Left ventricle myocardium inferior (tissue), 1 donor: ENCODE measurements at regions not wholly inside any gene's neighbourhood (a gene's known extent, or its start where the extent isn't known, plus 50 kb on each side); places are given as distances from the start of the nearest gene placed in this dataset.

ENCODE experiments used
- DNase-seq: peaks from one replicate; pipeline ENCODE4 v3.0.0-alpha.2; 2020
- H3K27ac ChIP-seq: fragments of 200-600 bp; replicated peaks from 2 replicates; pipeline ENCODE4 v1.8.0; 2021
- H3K27me3 ChIP-seq: fragments of 200-600 bp; 2 replicates; pipeline ENCODE4 v1.8.0; 2021; ENCODE audit warnings: low read depth
- H3K36me3 ChIP-seq: fragments of 200-600 bp; 2 replicates; pipeline ENCODE4 v1.8.0; 2021
- H3K4me1 ChIP-seq: fragments of 200-600 bp; 2 replicates; pipeline ENCODE4 v1.8.0; 2021
- H3K4me3 ChIP-seq: fragments of 200-600 bp; 2 replicates; pipeline ENCODE4 v1.8.0; 2021; ENCODE audit warnings: mild to moderate bottlenecking, moderate library complexity
- H3K9me3 ChIP-seq: fragments of 200-600 bp; replicated peaks from 2 replicates; pipeline ENCODE4 v1.8.0; 2021
- intact Hi-C: fragments of 100-400 bp; cut with micrococcal nuclease; formaldehyde crosslinking; loops from one replicate; pipeline ENCODE4 v1.11.0; 2022
- TF ChIP-seq, protein P1 (sequence below): fragments of 200-600 bp; IDR thresholded peaks from 2 replicates; pipeline ENCODE4 v1.8.0; 2021; ENCODE audit warnings: antibody characterized with exemption, mild to moderate bottlenecking, borderline replicate concordance
- donor health status: DM: no; HTN: yes; CAD: no; lungs with severe emphysema.

DNA sequence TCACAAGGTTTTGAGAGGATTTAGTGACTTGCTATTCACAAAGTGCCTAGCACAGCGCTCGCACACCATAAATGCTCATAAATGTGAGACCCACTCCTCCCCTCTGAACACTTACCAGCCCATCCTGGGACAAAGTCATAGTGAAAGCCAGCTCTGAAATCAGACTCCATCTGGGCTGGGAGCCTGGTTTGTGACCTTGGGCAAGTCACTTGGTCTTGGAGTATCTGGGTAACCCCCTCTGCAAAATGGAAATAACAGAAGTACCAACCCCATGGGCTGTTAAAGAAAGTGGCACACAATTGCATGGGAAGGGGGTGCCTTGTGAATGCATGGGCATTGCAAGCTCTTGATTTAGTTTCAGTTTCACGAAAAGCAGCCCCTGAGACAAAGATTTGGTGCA is 104.7 kb upstream of the CDH5 start:
- TF ChIP-seq, protein P1, sequence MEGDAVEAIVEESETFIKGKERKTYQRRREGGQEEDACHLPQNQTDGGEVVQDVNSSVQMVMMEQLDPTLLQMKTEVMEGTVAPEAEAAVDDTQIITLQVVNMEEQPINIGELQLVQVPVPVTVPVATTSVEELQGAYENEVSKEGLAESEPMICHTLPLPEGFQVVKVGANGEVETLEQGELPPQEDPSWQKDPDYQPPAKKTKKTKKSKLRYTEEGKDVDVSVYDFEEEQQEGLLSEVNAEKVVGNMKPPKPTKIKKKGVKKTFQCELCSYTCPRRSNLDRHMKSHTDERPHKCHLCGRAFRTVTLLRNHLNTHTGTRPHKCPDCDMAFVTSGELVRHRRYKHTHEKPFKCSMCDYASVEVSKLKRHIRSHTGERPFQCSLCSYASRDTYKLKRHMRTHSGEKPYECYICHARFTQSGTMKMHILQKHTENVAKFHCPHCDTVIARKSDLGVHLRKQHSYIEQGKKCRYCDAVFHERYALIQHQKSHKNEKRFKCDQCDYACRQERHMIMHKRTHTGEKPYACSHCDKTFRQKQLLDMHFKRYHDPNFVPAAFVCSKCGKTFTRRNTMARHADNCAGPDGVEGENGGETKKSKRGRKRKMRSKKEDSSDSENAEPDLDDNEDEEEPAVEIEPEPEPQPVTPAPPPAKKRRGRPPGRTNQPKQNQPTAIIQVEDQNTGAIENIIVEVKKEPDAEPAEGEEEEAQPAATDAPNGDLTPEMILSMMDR = no peak
- H3K4me1 ChIP-seq = peaks cover 12% of the 10 kb centered on the region
- no peaks in the 10 kb centered on the region for H3K9me3 ChIP-seq
- DNase-seq = no peak
- no peaks in the 10 kb centered on the region for H3K36me3 ChIP-seq
- H3K4me3 ChIP-seq = no peak overlapping the region
- intact Hi-C loops = no loop called here
- no peak overlapping the region for H3K27ac ChIP-seq
- no peaks in the 10 kb centered on the region for H3K27me3 ChIP-seq

DNA sequence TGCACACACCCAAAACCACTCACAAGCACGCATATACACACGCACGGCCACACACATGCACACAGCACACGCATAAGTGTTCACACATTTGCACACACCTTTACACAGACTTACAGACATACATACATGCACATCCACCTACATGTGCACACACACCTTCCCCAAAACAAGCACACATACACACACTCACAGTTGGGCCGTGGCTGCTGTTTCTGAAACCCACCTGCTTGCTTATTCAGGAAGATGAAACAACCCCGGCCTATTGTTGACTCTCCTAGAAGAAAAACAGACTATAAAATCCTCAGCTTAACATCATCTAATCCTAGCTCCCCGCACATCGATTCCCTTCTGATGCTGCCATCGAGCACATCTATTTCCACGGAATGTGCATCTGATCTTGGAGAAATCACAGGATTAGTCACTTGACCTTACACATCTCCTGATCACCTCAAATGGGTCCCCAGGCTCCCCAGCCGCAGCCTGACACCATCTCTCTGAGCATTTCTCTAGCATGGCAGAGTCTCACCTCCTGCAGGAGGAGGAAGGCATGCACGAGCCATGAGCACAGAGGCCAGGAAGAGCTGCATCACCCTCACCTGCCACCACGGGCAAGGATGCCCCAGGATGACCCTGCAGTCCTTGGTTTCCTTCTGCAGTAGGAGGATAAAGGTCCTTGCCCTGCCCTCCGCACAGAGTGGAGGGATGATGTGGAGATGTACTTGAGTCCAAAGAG is 105.8 kb upstream of the CDH5 start:
- Histone ChIP-seq H3K9me3 (no peaks in the 10 kb centered on the region), H3K36me3 (no peaks in the 10 kb centered on the region), H3K4me1 (peaks cover 2% of the 10 kb centered on the region), H3K27me3 (no peaks in the 10 kb centered on the region), H3K27ac (no peak overlapping the region), H3K4me3 (no peak overlapping the region)
- no peak for DNase-seq
- intact Hi-C loops = no loop called here
- TF ChIP-seq, protein P1 = no peak

DNA sequence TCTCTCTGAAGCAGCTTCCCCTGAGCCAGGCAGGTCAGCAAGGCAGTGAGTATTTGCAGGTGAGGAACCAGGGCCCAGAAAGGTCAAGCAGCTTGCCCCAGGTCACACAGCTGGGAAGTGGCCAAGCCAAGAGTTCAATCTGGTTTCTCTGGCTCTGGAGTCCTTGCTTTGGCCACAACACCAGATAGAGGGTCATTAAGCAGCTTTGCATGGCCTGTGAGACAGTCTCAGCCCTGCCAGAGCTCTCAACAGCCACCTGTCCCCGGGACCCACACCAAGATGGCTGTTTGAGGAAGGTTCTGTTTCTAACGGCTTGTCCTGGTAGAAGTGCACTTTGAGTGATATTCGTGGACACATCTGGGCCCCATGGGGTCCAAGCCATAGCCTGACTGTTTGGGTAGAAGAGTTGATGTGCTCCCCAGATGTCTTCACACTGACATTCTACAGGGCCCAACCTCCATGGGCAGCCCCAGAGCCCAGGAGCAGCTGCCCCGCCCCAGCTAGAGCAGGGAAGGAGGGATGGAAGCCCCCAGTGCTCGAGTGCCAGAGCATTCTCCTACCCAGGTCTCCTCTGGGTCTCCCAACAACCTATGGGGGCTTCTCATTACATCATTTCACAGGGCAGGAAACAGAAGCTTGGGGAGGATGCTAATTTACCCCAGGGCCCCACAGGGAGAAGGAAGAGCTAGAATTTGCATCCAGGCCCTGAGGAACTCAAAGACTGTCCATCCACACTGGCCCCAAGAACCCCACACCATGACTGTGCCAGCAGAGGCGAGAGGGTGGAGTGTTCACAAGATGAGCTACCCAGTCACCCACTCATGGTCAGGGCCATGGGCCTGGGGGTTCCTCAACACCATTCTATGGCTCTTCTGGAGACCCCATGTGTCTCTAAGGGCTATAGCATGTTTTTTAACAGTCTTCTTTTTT is 107.3 kb upstream of the CDH5 start:
- no peak for DNase-seq
- Histone ChIP-seq H3K27me3 (no peaks in the 10 kb centered on the region), H3K9me3 (no peaks in the 10 kb centered on the region), H3K36me3 (no peaks in the 10 kb centered on the region), H3K4me1 (no peaks in the 10 kb centered on the region), H3K4me3 (no peak overlapping the region), H3K27ac (no peak overlapping the region)
- intact Hi-C loops = no loop called here
- TF ChIP-seq, protein P1 = no peak

DNA sequence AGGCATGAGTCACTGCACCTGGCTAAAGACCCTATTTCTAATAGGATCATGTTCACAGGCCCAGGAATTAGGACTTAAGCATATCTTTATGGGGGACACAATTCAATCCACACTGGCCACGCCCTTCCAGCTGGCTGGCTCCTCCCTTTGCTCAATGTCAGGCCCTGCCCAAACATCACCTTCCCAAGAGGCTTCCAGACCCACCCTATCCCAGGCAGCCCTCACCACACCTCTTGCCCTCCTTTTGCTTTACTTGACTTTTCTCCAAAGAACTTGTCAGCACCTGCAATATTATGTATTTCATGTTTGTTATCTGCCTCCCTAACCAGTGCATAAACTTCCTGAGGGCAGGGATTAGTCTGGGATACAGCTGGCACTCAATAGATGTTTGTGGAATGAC is 109.6 kb upstream of the CDH5 start:
- intact Hi-C loops = no loop called here
- Histone ChIP-seq H3K4me1 (peaks cover 1% of the 10 kb centered on the region), H3K27ac (no peak overlapping the region), H3K36me3 (no peaks in the 10 kb centered on the region), H3K9me3 (no peaks in the 10 kb centered on the region), H3K27me3 (no peaks in the 10 kb centered on the region), H3K4me3 (no peak overlapping the region)
- no peak for DNase-seq
- TF ChIP-seq, protein P1 = no peak

DNA sequence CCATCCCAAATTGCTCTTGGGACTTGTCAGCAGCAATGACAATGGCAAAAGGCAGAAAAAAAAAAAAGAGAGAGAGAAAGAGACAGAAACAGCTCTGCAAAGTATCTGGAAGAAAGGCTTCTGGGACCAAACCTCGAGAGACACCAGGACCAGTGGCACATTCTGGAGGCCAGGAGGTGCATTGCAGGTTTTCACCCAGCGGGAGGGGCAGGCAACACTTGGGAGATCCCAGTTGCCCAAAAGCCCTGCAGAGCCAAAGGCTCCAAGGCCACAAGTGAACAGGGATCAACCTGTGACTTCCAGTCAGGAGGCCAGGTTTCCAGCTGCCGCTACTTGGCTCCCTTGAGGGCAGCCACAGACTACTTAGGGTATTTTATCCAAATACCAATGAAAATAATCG is 110.8 kb upstream of the CDH5 start:
- Histone ChIP-seq H3K4me3 (no peak overlapping the region), H3K36me3 (no peaks in the 10 kb centered on the region), H3K9me3 (no peaks in the 10 kb centered on the region), H3K27ac (no peak overlapping the region), H3K4me1 (peaks cover 14% of the 10 kb centered on the region), H3K27me3 (no peaks in the 10 kb centered on the region)
- intact Hi-C loops = no loop called here
- TF ChIP-seq, protein P1 = no peak
- no peak for DNase-seq
